CD4-positive, alpha-beta T cell treated with Interleukin-2 at 100 ng/mL for 4 hours (primary cell): ENCODE measurements at regions not wholly inside any gene's neighbourhood (a gene's known extent, or its start where the extent isn't known, plus 50 kb on each side); places are given as distances from the start of the nearest gene placed in this dataset.
"Not testable (repeated sequence)": the region's sequence is repeated elsewhere in the genome, so short reads cannot be mapped to it uniquely, and the experiment has no call there.

ENCODE experiments used
- DNase-seq: peaks from one replicate; pipeline ENCODE4 v3.0.0-alpha.2; 2020; ENCODE audit warnings: low spot score

GRCh38 chr7:94109556-94109955, 105.4 kb upstream of the BET1 start:
- DNase-seq: no peak

GRCh38 chr7:94111009-94111408, 106.9 kb upstream of the BET1 start:
- no peak for DNase-seq

- DNase-seq: no peak
Observed at GRCh38 chr7:94115316-94115715, 111.2 kb upstream of the BET1 start.

DNA sequence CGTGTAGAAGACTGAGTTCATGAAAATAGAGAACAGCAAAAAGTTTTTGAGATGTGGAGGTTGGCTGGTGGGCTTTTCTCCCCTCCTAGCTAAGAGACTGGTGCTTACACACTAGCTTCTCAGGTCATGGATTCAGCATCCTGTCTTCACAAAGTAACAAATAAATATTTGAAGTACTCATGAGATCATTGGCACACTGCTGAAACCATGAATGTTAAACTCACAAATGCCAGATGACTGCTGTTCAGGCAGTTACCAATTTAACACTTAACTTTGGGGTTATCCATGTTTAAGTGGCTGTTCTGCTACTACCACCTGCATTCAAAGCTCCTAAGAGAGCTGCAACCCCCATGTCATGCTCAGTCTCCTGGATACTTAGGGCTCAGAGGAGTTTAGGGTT, 119.0 kb upstream of the BET1 start:
- no peak for DNase-seq

DNA sequence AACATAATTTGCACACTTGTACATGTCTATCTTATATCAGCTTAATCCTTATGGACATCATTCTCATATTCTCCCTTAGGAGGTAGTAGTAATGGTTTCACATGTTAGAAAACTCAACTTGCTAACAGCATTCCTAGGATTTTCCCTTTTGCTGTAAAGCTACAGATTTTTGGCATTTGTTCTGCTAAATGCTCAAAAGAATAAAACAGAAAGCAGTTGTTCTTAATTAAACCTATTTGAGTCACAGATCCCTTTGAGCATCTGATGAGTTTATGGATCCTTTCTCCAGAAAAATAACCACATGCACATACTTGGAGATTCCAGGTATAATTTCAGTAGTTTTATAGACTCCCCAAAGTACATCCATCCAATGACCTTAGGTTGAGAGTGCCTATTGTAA, 122.9 kb upstream of the BET1 start:
- DNase-seq: no peak

- DNase-seq: no peak
Observed at GRCh38 chr7:94128072-94128471, 123.9 kb upstream of the BET1 start.

DNA sequence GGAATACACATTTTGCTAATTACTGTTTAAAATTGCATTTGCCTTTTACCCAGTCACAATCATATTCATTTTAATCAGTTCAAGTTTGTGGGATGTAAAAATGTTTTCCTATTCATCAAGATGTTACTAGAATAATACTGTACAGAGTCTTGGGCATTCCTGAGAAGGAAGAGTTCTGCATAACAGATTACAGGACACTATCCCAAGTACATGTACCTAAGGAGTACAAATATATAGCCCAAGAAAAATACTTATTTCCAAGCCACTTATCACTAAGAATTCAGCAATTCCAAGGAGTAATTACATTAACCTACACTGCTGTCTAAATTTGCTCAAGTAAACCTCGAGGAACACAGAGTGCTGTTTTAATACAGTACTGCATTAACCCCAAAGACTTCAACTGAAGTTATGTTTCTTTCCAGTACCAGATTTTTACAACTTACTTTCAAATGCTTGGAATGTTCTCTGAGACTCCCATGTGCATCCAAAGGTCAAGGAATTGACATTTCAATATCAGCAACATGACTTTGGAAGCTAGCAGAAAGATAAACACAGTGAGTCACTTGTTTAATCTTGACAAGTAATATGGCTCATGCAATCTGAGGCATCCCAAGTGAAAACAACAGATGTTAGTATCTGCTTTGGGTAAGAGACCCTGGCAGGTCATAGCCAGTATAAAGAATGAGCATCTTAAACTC, 125.4 kb upstream of the BET1 start:
- no peak for DNase-seq

DNA sequence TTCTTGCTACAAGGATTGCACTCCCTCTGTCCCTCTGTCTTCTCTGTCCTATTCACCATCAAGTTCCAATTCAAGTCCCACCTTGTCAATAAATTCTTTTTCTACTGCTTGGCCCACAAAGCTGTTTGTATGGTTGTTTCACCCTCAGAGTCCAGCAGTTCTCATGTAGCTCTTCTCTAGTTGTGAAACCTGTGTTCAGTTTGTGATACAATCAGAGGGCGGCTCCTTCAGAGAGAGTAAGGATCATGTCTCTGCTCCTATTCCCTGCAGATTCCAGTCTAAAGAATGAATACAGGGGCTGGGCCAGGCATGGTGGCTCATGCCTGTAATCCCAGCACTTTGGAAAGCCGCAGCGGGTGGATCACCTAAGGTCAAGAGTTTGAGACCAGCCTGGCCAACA, 126.6 kb upstream of the BET1 start:
- no peak for DNase-seq

DNA sequence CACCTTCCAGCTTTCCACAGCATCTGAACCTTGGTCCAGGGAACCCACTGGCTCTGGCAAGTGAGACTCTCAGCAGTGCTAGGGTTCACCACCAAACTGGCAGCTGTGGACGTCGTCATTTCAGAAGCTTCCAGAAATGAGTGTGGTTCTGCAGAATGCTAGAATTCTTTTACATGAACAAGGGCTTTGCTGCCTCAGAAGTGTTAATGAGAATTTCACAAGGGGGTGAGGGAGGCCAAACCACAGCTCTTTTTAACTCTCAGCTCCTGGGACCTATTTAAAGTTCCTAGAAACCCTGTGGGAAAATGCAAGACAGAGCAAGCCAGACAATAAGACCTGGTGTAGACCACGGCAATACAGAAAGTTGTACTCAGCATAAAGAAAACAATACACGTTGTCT, 129.3 kb upstream of the BET1 start:
- no peak for DNase-seq

DNA sequence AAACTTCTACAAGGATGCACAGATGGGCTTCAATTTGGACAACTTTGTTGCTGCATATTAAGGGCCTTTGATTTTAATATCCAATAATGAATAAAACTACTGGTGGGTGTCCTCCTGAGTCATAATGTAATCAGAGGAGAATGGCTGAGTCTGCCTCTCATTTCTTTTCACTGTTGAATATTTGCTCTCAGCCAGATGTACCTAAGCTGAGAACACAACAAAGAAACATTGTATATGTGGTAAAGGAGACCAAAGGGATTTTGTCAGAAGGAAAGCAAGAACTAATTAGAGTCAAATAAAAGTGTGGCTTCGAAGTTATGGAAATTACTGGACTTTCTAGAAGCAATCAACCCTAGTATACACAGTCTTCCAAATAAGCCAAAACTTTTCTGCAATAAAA, 131.0 kb upstream of the BET1 start:
- DNase-seq: no peak

GRCh38 chr7:94142281-94142680, 138.1 kb upstream of the BET1 start:
- DNase-seq: no peak

GRCh38 chr7:94145602-94146001, 141.4 kb upstream of the BET1 start:
- DNase-seq: no peak

- DNase-seq: no peak
Observed at GRCh38 chr7:94146408-94146807, 142.3 kb upstream of the BET1 start.

- DNase-seq: no peak
Observed at GRCh38 chr7:94149789-94150545, 145.8 kb upstream of the BET1 start.

- DNase-seq: no peak
Observed at GRCh38 chr7:94154182-94154581, 150.0 kb upstream of the BET1 start.

- DNase-seq: no peak
Observed at GRCh38 chr7:94154858-94155257, 150.7 kb upstream of the BET1 start.

GRCh38 chr7:94157659-94158306, 153.6 kb upstream of the BET1 start:
- DNase-seq: not testable (repeated sequence)

- DNase-seq: no peak
Observed at GRCh38 chr7:94160719-94161435, 156.7 kb upstream of the BET1 start.

- no peak for DNase-seq
Observed at GRCh38 chr7:94161476-94161875, 157.3 kb upstream of the BET1 start.

GRCh38 chr7:94169682-94170081, 165.5 kb upstream of the BET1 start:
- no peak for DNase-seq

GRCh38 chr7:94170836-94171235, 166.7 kb upstream of the BET1 start:
- no peak for DNase-seq

DNA sequence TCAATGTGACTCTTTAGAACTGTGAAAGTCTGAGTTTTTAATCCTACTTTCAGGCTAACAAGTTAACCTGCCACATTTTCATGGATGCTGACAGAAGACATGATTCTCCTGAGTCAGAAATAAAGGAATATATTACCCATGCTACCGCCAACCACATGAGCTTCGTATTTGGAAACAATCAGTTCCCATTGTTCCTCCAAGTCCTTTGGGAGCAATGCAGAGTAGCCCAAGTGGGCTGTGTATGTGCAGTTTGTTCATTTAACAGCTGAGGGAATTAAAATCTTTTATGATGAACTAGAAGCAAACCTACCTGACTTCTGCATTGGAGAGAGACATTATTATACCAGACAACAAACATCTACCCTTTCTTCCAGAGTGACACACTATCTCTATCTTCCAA, 169.3 kb upstream of the BET1 start:
- no peak for DNase-seq

- no peak for DNase-seq
Observed at GRCh38 chr7:94174375-94174774, 170.2 kb upstream of the BET1 start.
